Suprapubic skin (tissue), 4 donors: ENCODE measurements at regions not wholly inside any gene's neighbourhood (a gene's known extent, or its start where the extent isn't known, plus 50 kb on each side); places are given as distances from the start of the nearest gene placed in this dataset.

Experiments used
- EP300 ChIP-seq: sonication (generic); formaldehyde crosslinking; IDR thresholded peaks from one replicate; pipeline ENCODE4 v1.6.1; 2017; ENCODE audit warnings: antibody characterized with exemption
- POLR2A ChIP-seq, 2 donors: fragments of 450-650 bp; IDR thresholded peaks; one replicate each; pipeline ENCODE4 v1.6.1; 2017; ENCODE audit warnings: antibody characterized with exemption in 2 of 2, mild to moderate bottlenecking in 2 of 2, moderate library complexity in 2 of 2
- POLR2AphosphoS5 ChIP-seq, 3 donors: sonication (generic); formaldehyde crosslinking; IDR thresholded peaks; one replicate each; pipeline ENCODE4 v1.6.1; 2017; ENCODE audit warnings: antibody characterized with exemption in 3 of 3
- TF ChIP-seq, protein P1 (sequence below), 2 donors: fragments of 200-600 bp in 1 of 2; fragments of 450-650 bp in 1 of 2; sonication (generic) in 1 of 2; IDR thresholded peaks; one replicate each; pipeline ENCODE4 v1.5.1; 2016 to 2019; ENCODE audit warnings: antibody characterized with exemption in 2 of 2, mild to moderate bottlenecking in 1 of 2, moderate library complexity in 1 of 2

GRCh38 chr5:174999581-174999980 is 275.2 kb downstream of the MSX2 start:
- TF ChIP-seq, protein P1, sequence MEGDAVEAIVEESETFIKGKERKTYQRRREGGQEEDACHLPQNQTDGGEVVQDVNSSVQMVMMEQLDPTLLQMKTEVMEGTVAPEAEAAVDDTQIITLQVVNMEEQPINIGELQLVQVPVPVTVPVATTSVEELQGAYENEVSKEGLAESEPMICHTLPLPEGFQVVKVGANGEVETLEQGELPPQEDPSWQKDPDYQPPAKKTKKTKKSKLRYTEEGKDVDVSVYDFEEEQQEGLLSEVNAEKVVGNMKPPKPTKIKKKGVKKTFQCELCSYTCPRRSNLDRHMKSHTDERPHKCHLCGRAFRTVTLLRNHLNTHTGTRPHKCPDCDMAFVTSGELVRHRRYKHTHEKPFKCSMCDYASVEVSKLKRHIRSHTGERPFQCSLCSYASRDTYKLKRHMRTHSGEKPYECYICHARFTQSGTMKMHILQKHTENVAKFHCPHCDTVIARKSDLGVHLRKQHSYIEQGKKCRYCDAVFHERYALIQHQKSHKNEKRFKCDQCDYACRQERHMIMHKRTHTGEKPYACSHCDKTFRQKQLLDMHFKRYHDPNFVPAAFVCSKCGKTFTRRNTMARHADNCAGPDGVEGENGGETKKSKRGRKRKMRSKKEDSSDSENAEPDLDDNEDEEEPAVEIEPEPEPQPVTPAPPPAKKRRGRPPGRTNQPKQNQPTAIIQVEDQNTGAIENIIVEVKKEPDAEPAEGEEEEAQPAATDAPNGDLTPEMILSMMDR (IDR thresholded peaks at IDR 0.05): no peak
- TF ChIP-seq POLR2AphosphoS5 (IDR thresholded peaks at IDR 0.05): no peak
- TF ChIP-seq POLR2A (IDR thresholded peaks at IDR 0.05): no peak
- no peak for TF ChIP-seq EP300
